Smooth muscle cell (in vitro differentiated cells): ENCODE measurements at regions not wholly inside any gene's neighbourhood (a gene's known extent, or its start where the extent isn't known, plus 50 kb on each side); places are given as distances from the start of the nearest gene placed in this dataset.

ENCODE experiments used
- DNase-seq: peaks from one replicate; lab custom pipeline; 2025; ENCODE audit not compliant: unreplicated experiment; lab: John Stamatoyannopoulos, UW
- H2AFZ ChIP-seq: fragments of 200-600 bp; sonication (generic); 2 replicates; pipeline ENCODE4 v1.6.0; 2016; ENCODE audit warnings: antibody characterized with exemption, low read depth, mild to moderate bottlenecking
- H3F3A ChIP-seq: fragments of 200-600 bp; sonication (generic); 2 replicates; pipeline ENCODE4 v1.6.0; 2017; ENCODE audit warnings: antibody characterized with exemption, low read depth
- H3K27ac ChIP-seq: fragments of 200-600 bp; sonication (generic); 2 replicates; pipeline ENCODE4 v1.5.1; 2016; ENCODE audit warnings: low read depth, mild to moderate bottlenecking
- H3K27me3 ChIP-seq: fragments of 200-600 bp; sonication (generic); 2 replicates; pipeline ENCODE4 v1.6.1; 2016; ENCODE audit warnings: low read depth, mild to moderate bottlenecking
- H3K36me3 ChIP-seq: fragments of 200-600 bp; sonication (generic); 2 replicates; pipeline ENCODE4 v1.5.1; 2016; ENCODE audit warnings: low read depth
- H3K4me1 ChIP-seq: fragments of 200-600 bp; sonication (generic); 2 replicates; pipeline ENCODE4 v1.5.1; 2016; ENCODE audit warnings: low read depth
- H3K4me2 ChIP-seq: fragments of 200-600 bp; sonication (generic); 2 replicates; pipeline ENCODE4 v1.6.0; 2016; ENCODE audit warnings: mild to moderate bottlenecking
- H3K4me3 ChIP-seq: fragments of 200-600 bp; sonication (generic); 2 replicates; pipeline ENCODE4 v1.5.1; 2016; ENCODE audit warnings: mild to moderate bottlenecking
- H3K79me2 ChIP-seq: fragments of 200-600 bp; sonication (generic); 2 replicates; pipeline ENCODE4 v1.6.0; 2016; ENCODE audit warnings: low read depth, mild to moderate bottlenecking
- H3K9ac ChIP-seq: fragments of 200-600 bp; sonication (generic); 2 replicates; pipeline ENCODE4 v1.6.0; 2016; ENCODE audit warnings: low read depth
- H3K9me3 ChIP-seq: fragments of 200-600 bp; sonication (generic); replicated peaks from 2 replicates; pipeline ENCODE4 v1.5.1; 2016; ENCODE audit warnings: low read depth
- H4K20me1 ChIP-seq: fragments of 200-600 bp; sonication (generic); 2 replicates; pipeline ENCODE4 v1.6.0; 2016; ENCODE audit warnings: low read depth
- WGBS: methylation state at CpG from one replicate; pipeline ENCODE4 v1.1.7; 2016; ENCODE audit warnings: low lambda C conversion rate; 5-methylcytosine and 5-hydroxymethylcytosine counted together
- TF ChIP-seq, protein P1 (sequence below): fragments of 200-600 bp; sonication (generic); IDR thresholded peaks from 2 replicates; pipeline ENCODE4 v1.5.1; 2017; ENCODE audit warnings: borderline replicate concordance, mild to moderate bottlenecking, antibody characterized with exemption; ENCODE audit not compliant: insufficient read depth, poor library complexity, severe bottlenecking

DNA sequence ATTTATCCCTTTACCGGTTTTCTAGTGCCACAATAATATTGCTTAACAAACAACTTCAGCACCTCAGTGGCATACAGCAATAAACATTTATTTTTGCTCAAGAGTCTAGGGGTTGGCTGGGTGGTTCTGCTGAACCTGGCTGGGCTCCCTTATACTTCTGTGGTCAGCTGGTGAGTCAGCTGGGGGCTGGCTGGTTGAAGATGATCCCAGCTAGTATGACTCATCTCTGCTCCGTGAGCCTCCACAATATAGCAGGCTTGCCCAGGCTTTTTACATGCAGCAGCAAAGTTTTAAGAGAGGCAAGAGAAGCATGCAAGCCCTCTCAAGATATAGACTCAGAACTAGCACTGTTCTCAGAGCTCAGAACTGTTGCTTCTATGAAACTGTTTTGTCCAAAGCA lies 523.5 kb upstream of the CLINT1 start:
- whole genome bisulfite sequencing = 4% methylated on average over 2 of the region's 2 CpGs
- H3K4me2 ChIP-seq = peak overlapping the region; percentile 55

DNA sequence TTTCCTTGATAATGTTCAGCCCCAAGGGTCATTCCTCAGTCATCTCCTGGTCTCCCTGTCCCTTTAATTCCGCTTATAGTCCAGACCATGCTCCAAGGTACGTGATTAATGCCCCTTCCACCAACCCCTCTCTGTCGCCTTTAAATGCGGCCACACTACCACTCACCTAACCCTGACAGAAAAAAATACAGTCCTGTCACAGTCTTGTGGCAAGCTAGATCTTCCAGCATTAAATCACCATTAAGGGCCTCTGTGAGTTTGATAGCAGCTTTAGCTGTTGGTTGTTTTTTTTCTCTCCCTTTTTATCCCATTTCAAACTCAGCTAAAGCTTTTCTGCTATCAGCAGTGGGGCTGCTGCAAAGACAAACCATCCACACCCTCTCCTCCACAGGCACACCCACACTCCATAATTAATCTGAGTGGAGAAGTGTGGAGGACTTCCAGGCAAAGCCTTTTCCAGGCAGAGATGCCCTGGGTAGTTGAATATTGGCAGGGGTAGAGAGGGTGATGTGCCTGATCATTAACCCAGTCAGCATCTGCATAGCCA lies 522.7 kb upstream of the CLINT1 start:
- Histone ChIP-seq H3F3A (peaks cover 35% of the 10 kb centered on the region), H3K4me2 (peak overlapping the region; percentile 19), H3K4me3 (no peak overlapping the region), H3K79me2 (no peaks in the 10 kb centered on the region), H3K9me3 (no peaks in the 10 kb centered on the region), H3K36me3 (no peaks in the 10 kb centered on the region), H3K4me1 (peaks cover 23% of the 10 kb centered on the region), H2AFZ (no peak overlapping the region), H3K27ac (peak overlapping the region; percentile 49), H4K20me1 (no peaks in the 10 kb centered on the region), H3K27me3 (no peaks in the 10 kb centered on the region), H3K9ac (no peak overlapping the region)
- TF ChIP-seq, protein P1, sequence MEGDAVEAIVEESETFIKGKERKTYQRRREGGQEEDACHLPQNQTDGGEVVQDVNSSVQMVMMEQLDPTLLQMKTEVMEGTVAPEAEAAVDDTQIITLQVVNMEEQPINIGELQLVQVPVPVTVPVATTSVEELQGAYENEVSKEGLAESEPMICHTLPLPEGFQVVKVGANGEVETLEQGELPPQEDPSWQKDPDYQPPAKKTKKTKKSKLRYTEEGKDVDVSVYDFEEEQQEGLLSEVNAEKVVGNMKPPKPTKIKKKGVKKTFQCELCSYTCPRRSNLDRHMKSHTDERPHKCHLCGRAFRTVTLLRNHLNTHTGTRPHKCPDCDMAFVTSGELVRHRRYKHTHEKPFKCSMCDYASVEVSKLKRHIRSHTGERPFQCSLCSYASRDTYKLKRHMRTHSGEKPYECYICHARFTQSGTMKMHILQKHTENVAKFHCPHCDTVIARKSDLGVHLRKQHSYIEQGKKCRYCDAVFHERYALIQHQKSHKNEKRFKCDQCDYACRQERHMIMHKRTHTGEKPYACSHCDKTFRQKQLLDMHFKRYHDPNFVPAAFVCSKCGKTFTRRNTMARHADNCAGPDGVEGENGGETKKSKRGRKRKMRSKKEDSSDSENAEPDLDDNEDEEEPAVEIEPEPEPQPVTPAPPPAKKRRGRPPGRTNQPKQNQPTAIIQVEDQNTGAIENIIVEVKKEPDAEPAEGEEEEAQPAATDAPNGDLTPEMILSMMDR = no peak
- WGBS = 57% methylated on average over 4 of the region's 4 CpGs
- no peak for DNase-seq

More for the DNA sequence above, 523.5 kb upstream of the CLINT1 start:
- Histone ChIP-seq H3K4me3 (no peak overlapping the region), H3K79me2 (no peaks in the 10 kb centered on the region), H3K27me3 (no peaks in the 10 kb centered on the region), H2AFZ (no peak overlapping the region), H3F3A (peaks cover 35% of the 10 kb centered on the region), H3K9me3 (no peaks in the 10 kb centered on the region), H3K27ac (peak overlapping the region; percentile 90), H3K36me3 (no peaks in the 10 kb centered on the region), H4K20me1 (no peaks in the 10 kb centered on the region), H3K9ac (peak overlapping the region; percentile 8), H3K4me1 (peaks cover 23% of the 10 kb centered on the region)
- DNase-seq = peak; percentile 24
- TF ChIP-seq, protein P1 = no peak

DNA sequence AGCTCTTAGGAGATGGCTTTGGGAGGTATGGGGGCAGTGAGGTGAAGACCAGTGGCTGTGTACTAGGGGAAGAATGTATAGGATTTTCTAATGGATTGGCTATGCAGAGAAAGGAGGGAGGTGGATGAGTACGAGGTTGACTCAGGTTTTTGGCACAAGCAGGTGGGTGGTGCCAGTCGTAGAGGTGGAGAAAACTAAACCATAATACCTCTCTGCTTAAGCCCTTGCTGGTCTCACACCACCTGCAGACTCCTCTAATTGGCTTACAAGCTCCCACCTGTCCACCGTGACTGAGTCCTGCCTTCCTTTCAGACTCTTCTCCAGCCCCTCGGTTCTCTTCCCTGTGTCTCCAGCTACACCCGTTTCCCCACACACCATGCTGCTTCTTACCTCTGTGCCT lies 521.7 kb upstream of the CLINT1 start:
- peaks cover 23% of the 10 kb centered on the region for H3K4me1 ChIP-seq
- H3F3A ChIP-seq = peaks cover 32% of the 10 kb centered on the region
- 96% methylated on average over 5 of the region's 5 CpGs for WGBS
- TF ChIP-seq, protein P1 = no peak
- no peak overlapping the region for H3K9ac ChIP-seq
- H3K27ac ChIP-seq = no peak overlapping the region
- no peaks in the 10 kb centered on the region for H4K20me1 ChIP-seq
- H3K36me3 ChIP-seq = no peaks in the 10 kb centered on the region
- DNase-seq = no peak
- H3K9me3 ChIP-seq = no peaks in the 10 kb centered on the region
- no peak overlapping the region for H2AFZ ChIP-seq
- H3K4me3 ChIP-seq = no peak overlapping the region
- H3K4me2 ChIP-seq = no peak overlapping the region
- no peaks in the 10 kb centered on the region for H3K27me3 ChIP-seq
- no peaks in the 10 kb centered on the region for H3K79me2 ChIP-seq

DNA sequence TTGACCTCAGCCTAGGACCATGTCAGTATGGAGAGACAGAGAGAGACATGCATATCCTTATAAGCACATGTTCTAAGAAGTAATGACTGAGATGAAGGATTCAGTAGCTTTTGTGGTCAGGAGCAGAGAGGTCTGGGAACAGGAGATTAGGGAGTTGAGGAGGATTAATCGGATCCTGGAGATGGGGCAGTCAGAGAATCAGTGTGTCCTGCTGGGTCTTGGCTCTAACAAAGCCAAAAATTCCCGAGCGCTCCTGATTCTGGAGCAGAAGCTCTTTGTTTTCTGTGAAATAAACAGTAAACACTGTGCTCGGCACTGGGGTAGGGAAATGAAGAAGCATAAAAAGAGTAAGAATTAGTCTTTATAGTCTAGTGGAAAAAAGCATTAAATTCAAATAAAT lies 520.0 kb upstream of the CLINT1 start:
- H3K4me3 ChIP-seq = no peak overlapping the region
- H2AFZ ChIP-seq = no peak overlapping the region
- WGBS = 51% methylated on average over 4 of the region's 4 CpGs
- H3F3A ChIP-seq = peaks cover 20% of the 10 kb centered on the region
- H4K20me1 ChIP-seq = no peaks in the 10 kb centered on the region
- TF ChIP-seq, protein P1 = no peak
- no peak overlapping the region for H3K27ac ChIP-seq
- H3K4me1 ChIP-seq = peaks cover 23% of the 10 kb centered on the region
- H3K36me3 ChIP-seq = no peaks in the 10 kb centered on the region
- no peak overlapping the region for H3K9ac ChIP-seq
- DNase-seq = no peak
- H3K79me2 ChIP-seq = no peaks in the 10 kb centered on the region
- no peak overlapping the region for H3K4me2 ChIP-seq
- no peaks in the 10 kb centered on the region for H3K27me3 ChIP-seq
- H3K9me3 ChIP-seq = no peaks in the 10 kb centered on the region
